HG03196 (cell line): ENCODE measurements at regions not wholly inside any gene's neighbourhood (a gene's known extent, or its start where the extent isn't known, plus 50 kb on each side); places are given as distances from the start of the nearest gene placed in this dataset.
"Not testable (repeated sequence)": the region's sequence is repeated elsewhere in the genome, so short reads cannot be mapped to it uniquely, and the experiment has no call there.

Source experiments
- ATAC-seq: cut with Tn5 transposase; IDR thresholded peaks from one replicate; pipeline ENCODE4 v1.9.1; 2021; ENCODE audit not compliant: unreplicated experiment

- ATAC-seq: no peak
Observed at GRCh38 chr16:62755938-62756337, 719.7 kb upstream of the CDH8 start.

- ATAC-seq: no peak
Observed at GRCh38 chr16:62752854-62753253, 716.6 kb upstream of the CDH8 start.

GRCh38 chr16:62751218-62751617 is 715.0 kb upstream of the CDH8 start:
- no peak for ATAC-seq

GRCh38 chr16:62741692-62742091 is 705.5 kb upstream of the CDH8 start:
- ATAC-seq: no peak

- ATAC-seq: no peak
Observed at GRCh38 chr16:62738666-62739460, 702.6 kb upstream of the CDH8 start.

GRCh38 chr16:62732092-62732491 is 695.9 kb upstream of the CDH8 start:
- ATAC-seq: no peak

- ATAC-seq: not testable (repeated sequence)
Observed at GRCh38 chr16:62724670-62725269, 688.5 kb upstream of the CDH8 start.

- no peak for ATAC-seq
Observed at GRCh38 chr16:62720651-62721050, 684.4 kb upstream of the CDH8 start.

GRCh38 chr16:62717026-62717425 is 680.8 kb upstream of the CDH8 start:
- no peak for ATAC-seq

- ATAC-seq: no peak
Observed at GRCh38 chr16:62715701-62716100, 679.5 kb upstream of the CDH8 start.

GRCh38 chr16:62712566-62712965 is 676.3 kb upstream of the CDH8 start:
- no peak for ATAC-seq

GRCh38 chr16:62711797-62712196 is 675.6 kb upstream of the CDH8 start:
- ATAC-seq: no peak

GRCh38 chr16:62709794-62710193 is 673.6 kb upstream of the CDH8 start:
- ATAC-seq: no peak

- no peak for ATAC-seq
Observed at GRCh38 chr16:62701426-62701825, 665.2 kb upstream of the CDH8 start.

GRCh38 chr16:62700426-62701294 is 664.4 kb upstream of the CDH8 start:
- ATAC-seq: no peak

- no peak for ATAC-seq
Observed at GRCh38 chr16:62692685-62693084, 656.4 kb upstream of the CDH8 start.

- ATAC-seq: no peak
Observed at GRCh38 chr16:62681819-62682218, 645.6 kb upstream of the CDH8 start.

GRCh38 chr16:62678796-62679195 is 642.6 kb upstream of the CDH8 start:
- ATAC-seq: no peak

- ATAC-seq: no peak
Observed at GRCh38 chr16:62676306-62676705, 640.1 kb upstream of the CDH8 start.

GRCh38 chr16:62665269-62665668 is 629.0 kb upstream of the CDH8 start:
- no peak for ATAC-seq

GRCh38 chr16:62664566-62664965 is 628.3 kb upstream of the CDH8 start:
- no peak for ATAC-seq

- ATAC-seq: no peak
Observed at GRCh38 chr16:62661435-62661834, 625.2 kb upstream of the CDH8 start.
